Prostate gland (tissue), 2 donors: ENCODE measurements at regions not wholly inside any gene's neighbourhood (a gene's known extent, or its start where the extent isn't known, plus 50 kb on each side); places are given as distances from the start of the nearest gene placed in this dataset.

Experiments used
- POLR2A ChIP-seq: fragments of 450-650 bp; IDR thresholded peaks from one replicate; pipeline ENCODE4 v1.6.1; 2016; ENCODE audit warnings: antibody characterized with exemption, mild to moderate bottlenecking
- TF ChIP-seq, protein P1 (sequence below), 4 experiments: fragments of 200-600 bp in 2 of 4; fragments of 450-650 bp in 2 of 4; sonication (generic) in 2 of 4; IDR thresholded peaks; 1 replicate in 3 of 4; 2 replicates in 1 of 4; pipeline ENCODE4 v1.5.1; 2016 to 2019; ENCODE audit warnings: antibody characterized with exemption in 4 of 4, mild to moderate bottlenecking in 2 of 4, moderate library complexity in 2 of 4

DNA sequence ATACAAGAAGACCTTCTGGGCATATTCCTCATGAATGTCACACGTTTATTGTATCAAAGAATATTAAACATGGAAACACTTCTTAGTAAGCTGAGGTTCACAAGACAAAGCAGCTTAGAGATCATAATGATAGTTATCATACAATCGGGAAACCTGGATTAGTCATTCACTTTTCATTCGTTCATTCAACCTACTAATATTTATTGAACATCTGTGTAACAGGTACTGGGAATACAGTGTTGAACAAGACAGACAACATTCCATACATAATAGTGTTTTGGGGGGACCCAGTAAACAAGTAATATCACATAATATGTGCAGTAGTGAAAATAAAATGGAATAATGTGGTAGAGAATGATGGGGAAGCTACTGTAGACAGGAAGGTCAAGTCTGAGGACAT is 100.6 kb upstream of the GRIP1 start:
- TF ChIP-seq, protein P1, sequence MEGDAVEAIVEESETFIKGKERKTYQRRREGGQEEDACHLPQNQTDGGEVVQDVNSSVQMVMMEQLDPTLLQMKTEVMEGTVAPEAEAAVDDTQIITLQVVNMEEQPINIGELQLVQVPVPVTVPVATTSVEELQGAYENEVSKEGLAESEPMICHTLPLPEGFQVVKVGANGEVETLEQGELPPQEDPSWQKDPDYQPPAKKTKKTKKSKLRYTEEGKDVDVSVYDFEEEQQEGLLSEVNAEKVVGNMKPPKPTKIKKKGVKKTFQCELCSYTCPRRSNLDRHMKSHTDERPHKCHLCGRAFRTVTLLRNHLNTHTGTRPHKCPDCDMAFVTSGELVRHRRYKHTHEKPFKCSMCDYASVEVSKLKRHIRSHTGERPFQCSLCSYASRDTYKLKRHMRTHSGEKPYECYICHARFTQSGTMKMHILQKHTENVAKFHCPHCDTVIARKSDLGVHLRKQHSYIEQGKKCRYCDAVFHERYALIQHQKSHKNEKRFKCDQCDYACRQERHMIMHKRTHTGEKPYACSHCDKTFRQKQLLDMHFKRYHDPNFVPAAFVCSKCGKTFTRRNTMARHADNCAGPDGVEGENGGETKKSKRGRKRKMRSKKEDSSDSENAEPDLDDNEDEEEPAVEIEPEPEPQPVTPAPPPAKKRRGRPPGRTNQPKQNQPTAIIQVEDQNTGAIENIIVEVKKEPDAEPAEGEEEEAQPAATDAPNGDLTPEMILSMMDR (IDR thresholded peaks at IDR 0.05), result no peak
- no peak for TF ChIP-seq POLR2A
